IPS-18c (cell line): ENCODE measurements at regions not wholly inside any gene's neighbourhood (a gene's known extent, or its start where the extent isn't known, plus 50 kb on each side); places are given as distances from the start of the nearest gene placed in this dataset.

Experiments used
- H3K4me3 ChIP-seq: 2 replicates; pipeline ENCODE4 v1.7.0; 2013; ENCODE audit warnings: low read depth, mild to moderate bottlenecking, low read length, moderate library complexity; ENCODE audit not compliant: insufficient read depth
- H3K9me3 ChIP-seq: one replicate; pipeline ENCODE4 v1.6.1; 2013; ENCODE audit warnings: mild to moderate bottlenecking, low read length, moderate library complexity; ENCODE audit not compliant: control insufficient read depth, insufficient read depth

DNA sequence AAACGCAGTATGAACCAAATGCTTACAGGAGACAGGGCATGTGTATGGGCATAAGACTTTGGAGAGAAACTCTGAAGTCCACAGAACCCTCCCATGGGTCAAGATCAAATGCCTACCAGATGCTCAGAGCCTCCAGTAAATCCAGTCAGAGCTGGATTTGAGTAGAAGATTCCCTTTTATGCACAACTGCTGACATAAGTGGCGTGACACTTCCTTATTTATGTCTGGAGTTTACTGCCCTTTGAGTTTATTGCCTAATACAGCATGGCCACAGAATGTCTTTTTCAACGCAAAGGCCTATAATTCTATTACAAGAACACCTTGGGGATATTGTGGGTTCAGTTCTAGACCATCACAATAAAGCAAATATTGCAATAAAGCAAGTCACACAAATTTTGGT is 220.0 kb upstream of the FOXQ1 start:
- no peak overlapping the region for H3K4me3 ChIP-seq
- no peaks in the 10 kb centered on the region for H3K9me3 ChIP-seq

DNA sequence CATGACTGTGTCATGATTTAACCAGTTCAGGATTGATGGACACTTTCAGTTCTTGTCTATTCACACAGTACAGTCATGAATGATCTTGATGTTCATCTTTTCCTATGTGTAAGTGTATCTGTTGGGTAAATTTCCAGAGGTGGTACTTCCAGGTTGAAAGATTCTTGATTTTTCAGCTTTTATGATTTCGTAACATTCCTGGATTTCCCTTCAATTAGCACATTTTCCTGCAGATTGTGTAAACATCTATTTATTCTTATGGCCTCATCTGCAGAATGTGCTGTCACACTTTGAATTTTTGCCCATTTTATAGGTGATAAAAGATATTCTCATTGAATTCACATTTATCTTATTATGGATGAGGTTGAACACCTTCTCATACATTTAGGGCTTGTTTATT is 222.0 kb upstream of the FOXQ1 start:
- H3K4me3 ChIP-seq = no peak overlapping the region

DNA sequence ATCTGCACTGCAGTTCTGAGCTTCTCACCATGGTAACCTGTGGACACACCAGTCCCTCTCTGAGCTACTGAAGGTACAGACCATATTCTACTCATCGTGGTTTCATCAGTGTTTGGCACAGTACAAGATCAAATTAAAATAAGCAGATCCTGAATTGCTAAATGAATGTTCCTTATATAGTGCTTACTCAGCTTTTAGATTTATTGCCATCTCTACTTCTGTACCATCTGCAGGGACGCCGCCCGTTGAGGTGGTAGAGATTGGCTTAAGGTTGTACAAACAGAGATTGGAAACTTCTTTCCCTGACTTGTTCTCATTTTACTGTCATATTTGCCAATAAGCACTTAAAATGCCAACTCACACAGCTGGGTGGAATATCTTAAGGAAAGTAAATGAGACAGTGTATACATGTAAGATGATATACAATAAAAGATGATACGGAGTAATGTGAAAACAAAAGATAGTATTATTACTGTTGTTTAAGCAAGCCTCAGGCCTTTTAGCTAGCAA is 223.4 kb upstream of the FOXQ1 start:
- Histone ChIP-seq H3K9me3 (no peaks in the 10 kb centered on the region), H3K4me3 (no peak overlapping the region)

More for the DNA sequence above, 222.0 kb upstream of the FOXQ1 start:
- H3K9me3 ChIP-seq = no peaks in the 10 kb centered on the region

DNA sequence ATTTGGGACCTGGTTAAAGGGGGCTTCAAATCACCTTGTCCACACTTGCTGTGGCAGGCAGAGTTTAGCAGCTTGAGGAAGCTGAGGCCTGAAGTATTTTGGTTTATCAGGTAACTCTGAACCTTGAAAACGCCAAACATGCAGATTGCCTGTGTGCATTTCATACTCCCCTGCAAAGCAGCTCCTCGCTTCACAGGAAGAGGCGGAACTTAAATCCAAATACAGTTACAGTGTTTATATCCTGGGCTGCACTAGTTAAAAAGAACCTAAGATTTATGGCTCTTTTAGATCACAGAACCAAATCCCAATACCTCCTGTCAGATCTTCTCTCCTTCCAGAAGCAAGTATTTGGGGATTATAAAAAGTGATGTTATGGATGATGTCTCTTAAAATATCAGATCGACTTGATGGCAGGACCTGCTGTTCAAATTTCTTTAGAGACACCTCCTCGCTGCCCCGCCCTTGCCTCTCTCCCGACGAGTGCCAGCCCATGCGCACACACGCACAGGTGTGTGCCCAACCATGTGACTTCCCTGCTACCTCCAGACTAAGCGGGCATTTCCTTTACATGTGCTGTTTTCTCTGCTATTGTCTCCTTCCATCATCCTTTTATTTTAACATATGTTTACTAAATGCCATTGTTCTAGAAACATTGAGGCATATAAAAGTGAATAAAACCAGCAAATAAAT is 224.6 kb upstream of the FOXQ1 start:
- no peaks in the 10 kb centered on the region for H3K9me3 ChIP-seq
- no peak overlapping the region for H3K4me3 ChIP-seq

DNA sequence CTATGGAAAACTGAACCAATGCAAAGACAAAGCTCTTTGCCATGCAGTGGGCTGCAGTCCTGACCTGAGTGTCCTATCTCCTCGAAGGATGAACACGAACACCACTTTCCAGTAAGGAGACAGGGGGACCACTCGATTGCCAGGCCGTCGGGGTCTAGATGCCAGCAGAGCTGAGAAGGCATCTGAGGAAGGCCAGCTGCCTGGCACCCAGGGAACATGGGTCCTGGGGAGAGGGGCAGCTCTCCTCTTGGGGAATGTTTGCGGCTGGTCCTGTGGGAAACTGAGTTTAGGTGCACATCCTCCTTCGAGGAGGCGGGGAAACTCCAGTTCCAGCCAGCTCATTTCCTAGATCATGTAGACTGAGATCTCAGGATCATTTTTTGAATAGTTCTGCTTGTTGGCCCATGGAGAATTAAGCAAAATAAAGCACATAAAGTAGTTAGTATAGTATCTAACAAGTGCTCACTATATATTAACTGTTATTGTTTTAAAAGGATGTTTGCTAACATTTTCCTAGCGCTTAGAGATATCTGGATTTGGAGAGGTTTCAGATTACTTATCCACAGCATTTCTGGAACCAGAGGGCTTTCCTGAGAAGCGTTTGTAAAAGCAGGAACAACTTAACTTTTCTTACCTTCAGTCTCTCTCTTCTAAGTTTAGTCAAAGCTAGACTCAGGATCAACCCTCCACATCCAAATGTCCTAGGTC is 225.3 kb upstream of the FOXQ1 start:
- Histone ChIP-seq H3K9me3 (no peaks in the 10 kb centered on the region), H3K4me3 (no peak overlapping the region)

DNA sequence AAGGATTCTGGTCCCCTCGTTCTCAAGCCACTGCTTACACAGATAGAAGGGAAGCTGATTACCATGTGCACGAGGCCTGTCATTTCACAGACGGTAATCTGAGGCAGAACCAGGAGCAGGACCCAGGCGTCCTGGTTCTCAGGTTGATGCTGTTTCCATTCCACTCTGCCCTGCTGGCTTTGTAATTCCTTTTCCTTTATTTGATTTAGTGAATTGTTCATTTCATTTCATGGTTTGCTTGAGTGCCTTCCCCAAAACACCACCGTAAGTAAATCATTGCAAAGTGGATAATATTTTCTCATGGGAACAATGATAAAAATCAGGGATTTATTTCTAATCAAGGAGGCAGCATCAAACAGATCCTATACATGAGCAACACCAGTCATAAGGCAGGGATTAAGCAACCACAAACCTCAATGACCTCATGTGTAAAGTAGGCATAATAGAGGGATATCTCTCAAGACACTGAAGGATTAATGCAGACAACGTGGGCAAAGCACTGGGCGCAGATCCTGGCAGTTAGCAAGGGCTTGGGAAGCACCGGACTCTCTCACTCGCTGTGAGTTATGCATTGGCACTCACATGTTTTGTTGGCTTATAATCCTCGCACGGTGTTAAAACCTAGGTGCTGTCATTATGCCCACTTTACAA is 229.5 kb upstream of the FOXQ1 start:
- no peaks in the 10 kb centered on the region for H3K9me3 ChIP-seq
- no peak overlapping the region for H3K4me3 ChIP-seq

DNA sequence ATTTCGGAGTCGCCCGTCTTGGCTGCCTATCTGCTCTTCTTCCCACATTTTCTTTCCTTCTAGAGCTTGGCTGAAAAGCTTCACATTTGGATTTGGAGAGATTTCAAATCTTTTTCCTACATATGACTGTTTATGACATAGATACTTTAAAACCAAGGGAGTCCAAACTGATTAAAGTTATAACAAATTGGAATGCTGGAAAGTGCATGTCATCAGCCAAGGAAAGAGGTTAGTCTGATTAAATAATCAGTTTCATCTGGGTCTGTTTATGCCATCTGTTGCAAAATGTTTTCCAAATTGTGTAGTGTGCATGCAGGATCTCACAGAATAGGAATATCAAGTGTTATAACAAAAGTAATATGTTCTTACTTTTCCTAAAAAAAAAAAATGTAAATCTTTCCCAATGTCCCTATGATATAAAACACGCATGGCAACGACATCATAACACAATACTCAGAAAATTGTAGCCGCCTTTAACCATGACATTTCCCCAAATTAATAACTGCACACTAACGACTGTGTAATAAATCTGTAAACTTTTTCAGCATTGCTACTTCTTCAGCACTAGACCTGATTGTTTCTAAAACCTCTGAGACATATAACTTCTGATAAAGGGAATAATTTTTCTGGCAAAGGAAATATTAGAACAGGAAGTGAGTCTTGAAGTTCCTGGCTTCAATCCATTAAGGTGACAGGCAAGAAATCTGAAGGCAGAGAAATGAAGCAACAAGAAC is 230.2 kb upstream of the FOXQ1 start:
- Histone ChIP-seq H3K9me3 (no peaks in the 10 kb centered on the region), H3K4me3 (no peak overlapping the region)

DNA sequence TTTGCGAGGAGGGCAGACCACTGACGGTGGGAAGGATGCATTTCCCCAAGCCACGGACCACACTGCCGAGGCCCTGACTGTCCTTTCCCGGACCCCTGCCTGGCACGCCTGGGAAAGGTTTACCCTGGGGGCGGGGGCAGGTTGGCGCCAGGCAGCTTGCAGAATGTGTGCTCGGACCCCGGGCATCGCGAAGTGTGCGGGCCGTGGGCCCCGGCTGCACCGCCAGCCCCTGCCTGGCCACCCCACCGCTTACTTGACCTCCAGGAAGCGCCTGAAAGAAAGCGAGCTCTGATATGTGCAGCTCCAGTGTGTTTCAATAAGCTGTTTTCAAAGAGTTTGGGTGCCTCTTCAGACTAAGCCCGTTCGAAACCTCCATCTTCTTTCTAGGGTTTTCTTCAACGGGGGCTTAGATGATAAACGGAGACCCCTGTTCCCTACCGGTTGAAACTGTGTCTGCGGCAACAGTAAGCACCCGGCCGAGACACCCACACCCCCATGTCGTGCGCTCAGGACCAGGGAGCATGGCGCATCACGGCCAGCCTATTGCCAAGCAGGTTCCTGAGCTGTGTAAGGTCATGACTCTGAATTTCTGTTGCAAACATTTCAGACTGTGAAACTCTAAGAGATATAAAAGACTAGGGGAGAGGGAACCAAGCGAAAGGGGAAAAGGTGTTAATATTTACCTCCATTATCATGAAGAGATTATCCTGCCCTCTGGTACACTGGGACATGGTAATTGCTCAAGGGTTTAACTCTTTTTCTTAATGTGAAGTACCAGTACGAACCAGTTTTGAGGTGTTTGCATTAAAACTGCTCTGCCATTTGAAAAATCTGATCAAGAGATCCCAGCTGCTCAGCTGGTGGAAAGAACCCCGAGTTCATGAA is 231.2 kb upstream of the FOXQ1 start:
- Histone ChIP-seq H3K4me3 (no peak overlapping the region), H3K9me3 (no peaks in the 10 kb centered on the region)

DNA sequence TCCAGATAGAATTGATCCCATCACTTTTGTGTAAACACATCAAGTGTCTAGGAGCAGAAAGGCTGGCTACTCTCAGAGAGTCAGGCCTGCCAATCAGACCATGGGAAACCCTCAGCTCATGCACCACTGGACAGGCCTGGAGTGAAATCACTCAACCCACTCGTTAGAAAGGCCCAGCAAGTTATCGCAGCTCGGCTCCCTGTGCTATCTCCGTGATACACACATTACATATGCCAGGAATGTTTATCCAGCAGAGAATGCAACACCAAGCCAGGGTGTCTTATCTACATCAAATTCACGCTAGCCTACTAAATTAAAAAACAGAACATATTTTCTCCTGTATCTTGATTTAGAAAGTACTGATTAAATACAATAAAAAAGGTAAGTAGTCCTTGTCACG is 232.4 kb upstream of the FOXQ1 start:
- no peaks in the 10 kb centered on the region for H3K9me3 ChIP-seq
- no peak overlapping the region for H3K4me3 ChIP-seq

DNA sequence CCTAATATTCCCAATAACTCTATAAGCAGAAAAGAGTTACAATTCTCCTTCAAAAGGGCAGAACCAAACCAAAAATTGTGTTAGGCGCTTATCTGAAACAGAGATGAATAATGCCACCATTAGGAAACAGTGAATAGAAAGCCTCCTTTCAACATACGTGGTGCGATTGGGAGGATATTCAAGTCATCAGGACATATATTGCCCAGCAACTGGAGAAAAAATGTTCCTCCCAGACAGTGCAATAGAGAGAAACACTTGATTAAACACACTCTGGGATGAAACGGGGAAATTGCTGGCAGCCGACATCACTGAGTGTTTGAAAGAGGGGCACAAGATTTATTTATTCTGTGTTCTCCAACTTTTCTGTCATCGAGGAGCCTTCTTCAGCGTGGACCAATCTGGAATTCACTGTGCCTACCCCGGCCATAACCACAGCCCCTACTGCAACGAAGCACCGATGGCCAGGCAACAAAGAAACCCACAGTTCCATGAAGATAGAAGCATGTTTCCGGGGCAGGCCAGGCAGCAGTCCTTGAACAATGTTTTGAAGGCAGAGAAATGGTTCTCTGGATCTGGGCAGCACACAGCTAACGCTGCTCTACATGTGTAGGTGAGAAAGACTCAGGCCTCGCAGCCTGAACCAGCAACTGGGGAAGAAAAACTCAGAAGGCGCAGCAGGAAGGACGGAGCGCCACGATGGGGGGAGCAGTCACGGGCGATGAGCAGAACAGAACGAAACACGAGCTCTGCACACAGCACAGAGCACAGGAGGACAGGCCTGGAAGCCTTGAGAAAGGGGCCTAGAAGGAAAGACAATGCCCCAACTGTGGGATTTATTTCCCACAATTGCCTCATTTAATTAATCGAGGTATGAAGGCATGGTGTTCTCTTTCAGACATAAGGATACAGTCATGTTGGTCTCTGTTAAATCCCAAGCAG is 234.2 kb upstream of the FOXQ1 start:
- Histone ChIP-seq H3K4me3 (no peak overlapping the region), H3K9me3 (no peaks in the 10 kb centered on the region)

DNA sequence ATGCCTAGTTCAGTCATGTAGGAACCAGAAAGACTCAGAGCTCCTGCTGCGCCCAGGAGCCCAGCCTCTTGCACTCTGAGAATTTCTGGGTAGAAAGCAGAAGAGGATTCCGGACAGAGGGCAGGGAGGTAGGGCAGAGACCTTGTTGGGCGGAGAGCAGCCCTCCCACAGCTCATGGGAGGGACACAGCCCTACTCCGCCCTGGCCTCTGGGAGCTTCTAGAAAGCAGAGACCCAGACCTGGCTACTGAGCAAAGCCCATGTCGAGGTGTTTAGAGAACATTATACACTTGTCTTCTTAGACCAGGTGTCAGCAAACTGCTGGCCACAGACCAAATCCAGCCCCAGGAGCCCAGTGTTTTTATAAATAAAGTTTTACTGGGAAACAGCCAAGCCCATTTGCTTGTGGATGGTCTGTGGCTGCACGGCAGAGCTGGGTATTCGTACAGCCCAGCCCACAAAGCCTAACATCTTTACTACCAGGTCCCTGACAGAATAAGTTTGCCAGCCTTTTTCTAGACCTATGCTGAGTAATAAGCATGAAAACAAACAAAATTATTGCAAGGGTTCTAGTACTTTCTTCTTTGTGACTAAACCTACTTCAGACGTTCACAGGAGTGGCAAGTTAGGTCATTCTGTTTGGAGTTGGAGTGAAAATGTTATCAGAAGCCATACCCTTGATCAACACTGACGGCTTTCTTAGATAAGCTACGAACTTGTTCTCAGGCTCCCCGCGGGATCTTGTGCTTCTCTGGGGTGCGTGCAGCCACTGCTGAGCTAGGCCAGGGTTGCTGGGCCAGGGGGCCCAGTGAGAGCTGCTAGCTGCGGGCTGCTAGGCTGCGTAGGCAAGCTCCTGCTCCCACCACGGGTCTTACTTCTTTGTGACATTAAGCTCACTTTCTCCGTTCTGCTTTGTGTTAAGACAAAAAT is 235.1 kb upstream of the FOXQ1 start:
- H3K9me3 ChIP-seq = no peaks in the 10 kb centered on the region
- no peak overlapping the region for H3K4me3 ChIP-seq

DNA sequence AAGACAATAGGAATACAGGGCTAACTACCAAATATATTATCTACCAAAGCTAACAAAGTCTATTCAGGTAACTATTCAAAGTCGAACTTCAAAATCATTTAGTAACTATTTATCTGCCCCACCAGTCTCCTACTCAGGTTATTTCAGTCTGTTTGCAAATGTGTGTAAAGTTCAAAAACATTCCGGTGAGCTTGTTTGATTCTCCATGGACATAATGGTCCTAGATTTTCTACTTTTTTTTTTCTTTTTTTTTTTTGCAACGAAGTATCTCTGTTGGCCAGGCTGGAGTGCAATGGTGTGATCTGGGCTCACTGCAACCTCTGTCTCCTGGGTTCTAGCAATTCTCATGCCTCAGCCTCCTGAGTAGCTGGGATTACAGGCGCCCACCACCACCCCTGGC is 236.0 kb upstream of the FOXQ1 start:
- Histone ChIP-seq H3K4me3 (no peak overlapping the region), H3K9me3 (no peaks in the 10 kb centered on the region)

DNA sequence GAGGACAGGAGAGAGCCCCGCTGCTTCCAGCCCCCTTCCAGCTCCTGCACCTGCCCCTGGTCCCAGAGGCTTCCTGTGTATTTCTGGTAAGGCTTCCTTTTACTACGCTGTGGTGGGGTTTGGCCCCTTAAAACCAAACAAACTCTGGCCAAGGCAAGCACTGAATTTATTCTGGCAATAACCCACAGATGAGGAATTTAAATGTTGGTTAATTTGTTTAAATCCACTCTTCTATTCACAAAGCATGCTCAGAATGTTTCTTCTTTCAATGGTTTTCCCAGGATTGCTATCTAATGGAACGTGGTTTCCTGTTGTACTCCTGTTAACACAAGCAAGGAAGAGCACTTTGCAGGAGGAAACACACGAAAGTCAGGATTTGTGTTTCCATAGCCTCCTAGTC is 236.5 kb upstream of the FOXQ1 start:
- no peak overlapping the region for H3K4me3 ChIP-seq
- H3K9me3 ChIP-seq = no peaks in the 10 kb centered on the region

DNA sequence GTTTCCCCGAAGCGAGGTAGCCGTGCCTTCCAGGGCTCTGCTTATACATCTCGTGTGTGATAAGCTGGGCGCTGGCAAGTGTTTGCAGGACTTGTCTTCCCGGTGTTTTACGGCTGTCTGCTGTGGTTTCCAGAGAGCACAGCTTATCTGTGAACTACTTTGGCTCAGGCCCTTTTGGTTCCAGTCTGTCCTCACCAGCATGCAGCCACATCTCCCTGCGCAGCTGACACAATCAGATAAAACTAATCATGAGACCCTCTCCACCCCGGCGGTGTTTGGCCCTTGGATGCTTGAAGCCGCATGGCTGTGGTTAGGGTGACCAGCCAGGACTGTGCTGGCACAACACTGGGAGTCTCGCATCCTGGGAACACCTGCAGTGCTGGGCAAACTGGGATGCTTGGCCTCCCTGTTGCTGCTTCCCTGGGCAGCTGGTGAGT is 241.8 kb upstream of the FOXQ1 start:
- H3K4me3 ChIP-seq = no peak overlapping the region
- H3K9me3 ChIP-seq = no peaks in the 10 kb centered on the region

DNA sequence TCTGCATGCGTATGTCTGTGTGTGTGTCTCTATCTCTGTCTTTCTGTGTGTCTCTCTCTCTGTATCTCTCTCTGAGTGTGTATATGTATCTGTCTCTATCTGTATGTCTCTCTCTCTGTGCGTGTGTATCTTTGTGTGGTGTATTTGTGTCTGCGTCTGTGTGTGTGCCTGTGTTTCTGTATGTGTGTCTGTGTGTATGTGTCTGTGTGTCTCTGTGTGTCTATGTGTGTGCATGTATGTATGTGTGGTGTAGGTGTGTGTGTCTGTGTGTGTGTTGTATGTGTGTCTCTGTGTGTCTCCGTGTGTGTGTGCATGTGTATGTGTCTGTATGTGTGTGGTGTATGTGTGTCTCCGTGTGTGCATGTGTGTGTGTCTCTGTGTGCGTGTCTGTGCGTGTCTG is 243.0 kb upstream of the FOXQ1 start:
- H3K4me3 ChIP-seq = no peak overlapping the region
- H3K9me3 ChIP-seq = no peaks in the 10 kb centered on the region
